Forelimb muscle (tissue), 1 donor: ENCODE measurements at regions not wholly inside any gene's neighbourhood (a gene's known extent, or its start where the extent isn't known, plus 50 kb on each side); places are given as distances from the start of the nearest gene placed in this dataset.

ENCODE experiments used
- DNase-seq: peaks from one replicate; pipeline ENCODE4 v3.0.0-alpha.2; 2013; ENCODE audit warnings: low read depth

DNA sequence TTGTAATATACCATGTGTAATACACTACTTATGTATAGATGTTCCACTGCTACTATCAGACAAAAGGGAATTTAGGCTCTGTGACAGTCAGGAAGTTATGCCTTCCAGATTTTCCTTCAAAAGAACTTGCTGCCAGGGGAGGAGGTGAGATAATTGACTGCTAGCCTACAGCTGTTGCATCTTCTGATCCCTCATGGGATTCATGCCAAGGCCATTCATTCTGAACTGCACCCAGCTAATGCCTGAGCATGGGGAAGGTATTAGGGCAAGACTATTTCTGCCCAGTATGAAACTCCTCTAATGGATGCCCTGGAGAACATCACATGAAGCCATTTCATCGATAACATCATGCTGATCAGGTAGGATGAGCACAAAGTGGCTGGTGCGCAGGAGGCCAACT is 746.5 kb upstream of the ZNF608 start:
- no peak for DNase-seq

DNA sequence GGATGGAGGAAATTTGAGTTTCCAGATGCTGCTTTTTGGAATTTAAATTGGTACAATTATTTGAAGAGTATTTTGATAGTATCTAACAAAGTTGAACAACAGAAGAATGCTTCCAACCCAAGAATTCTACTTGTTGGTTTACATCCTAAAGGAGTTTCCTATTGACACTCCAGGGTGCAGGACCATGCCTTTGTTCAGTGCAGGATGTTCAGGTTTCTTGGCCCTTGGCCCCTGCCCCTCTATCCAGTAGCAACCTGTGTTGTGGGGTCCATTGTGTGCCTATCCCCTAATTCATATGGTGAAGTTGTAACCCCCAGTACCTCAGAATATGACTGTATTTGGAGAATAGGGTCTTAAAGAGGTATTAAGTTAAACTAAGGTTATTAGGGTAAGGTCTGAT is 750.0 kb upstream of the ZNF608 start:
- DNase-seq, result no peak

DNA sequence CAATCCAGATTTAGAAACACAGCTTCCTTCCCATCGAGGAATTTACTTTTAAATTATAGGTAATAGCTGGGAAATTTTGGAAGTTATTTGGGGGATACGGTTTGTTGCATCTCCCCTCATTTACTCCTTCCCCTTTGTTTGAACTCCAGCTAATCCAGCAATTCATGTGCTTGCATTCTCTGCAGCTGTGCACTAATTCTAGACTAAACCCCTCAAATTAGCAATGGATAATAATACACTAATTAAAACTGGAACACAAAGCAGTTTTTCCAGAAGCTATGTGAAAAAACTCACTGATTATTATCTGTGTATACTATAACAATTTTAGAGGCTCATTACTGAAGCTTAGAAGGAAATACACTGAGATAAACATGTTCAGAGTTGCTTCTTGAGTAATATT is 751.2 kb upstream of the ZNF608 start:
- no peak for DNase-seq

DNA sequence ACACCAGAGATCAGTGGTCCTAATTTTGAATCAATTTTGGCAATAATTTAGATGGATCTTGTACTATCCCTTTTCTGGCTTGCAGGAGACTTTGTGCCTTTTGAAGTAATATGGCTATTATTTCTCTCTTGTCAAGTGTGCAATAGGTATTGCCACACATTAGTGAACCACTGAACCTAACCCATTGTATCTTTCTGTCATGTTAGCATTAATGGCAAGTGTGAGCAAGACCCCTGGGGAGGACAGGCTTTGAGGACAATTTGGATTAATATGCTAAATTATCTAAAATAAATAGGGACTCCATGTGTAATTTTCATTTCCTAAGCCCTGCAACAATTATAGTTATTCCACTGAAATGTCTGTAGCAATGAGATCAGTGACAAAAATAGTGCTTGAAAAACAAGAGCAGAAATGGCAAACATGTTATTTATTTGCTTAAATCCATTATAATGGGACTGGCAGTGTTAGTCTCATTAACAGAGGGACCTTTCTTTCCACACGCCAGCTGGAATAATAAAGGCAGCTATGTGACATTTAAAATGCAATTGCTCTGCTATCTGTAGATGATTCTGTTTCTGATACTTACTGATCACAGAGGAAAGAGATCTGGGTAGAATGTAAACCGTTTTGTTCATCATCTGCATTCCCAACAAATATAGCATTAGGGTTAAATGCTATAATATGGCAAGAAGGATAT is 753.3 kb upstream of the ZNF608 start:
- DNase-seq, result no peak

DNA sequence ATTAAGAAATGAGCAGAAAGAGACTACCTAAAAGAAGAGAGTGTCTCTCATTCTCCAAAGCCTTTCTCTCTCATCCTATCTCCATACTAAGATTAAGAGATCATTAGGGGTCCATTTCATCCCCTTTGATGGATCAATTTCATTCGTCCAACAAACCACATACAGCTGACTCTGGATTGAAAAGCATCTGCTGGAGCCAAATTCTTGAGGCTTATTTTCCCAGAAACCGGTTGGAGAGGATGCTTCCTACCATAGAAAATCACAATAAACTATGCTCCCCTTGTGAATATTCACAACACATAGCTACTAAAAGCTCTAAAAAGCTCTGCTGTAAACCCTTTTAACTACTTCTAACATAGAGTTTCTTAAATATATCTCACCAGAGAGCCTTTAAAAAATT is 755.0 kb upstream of the ZNF608 start:
- no peak for DNase-seq

DNA sequence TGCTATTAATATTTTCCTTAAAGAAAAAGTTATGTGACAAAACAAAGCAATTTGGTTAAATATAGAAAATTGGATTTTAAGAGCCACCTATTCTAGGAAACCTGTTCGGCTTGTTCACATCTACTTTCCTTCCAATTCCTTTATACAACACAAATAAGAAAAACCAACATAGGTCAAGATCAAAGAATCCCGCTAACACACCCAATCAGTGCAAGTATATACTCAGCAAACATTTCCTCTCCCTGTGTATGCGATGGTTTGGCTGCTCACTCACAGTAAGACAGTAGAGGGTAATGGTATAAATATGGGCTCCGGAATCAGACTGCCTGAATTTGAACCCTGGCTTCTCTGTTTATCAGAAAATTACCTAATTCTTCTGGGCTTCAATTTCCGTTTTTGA is 757.5 kb upstream of the ZNF608 start:
- no peak for DNase-seq

DNA sequence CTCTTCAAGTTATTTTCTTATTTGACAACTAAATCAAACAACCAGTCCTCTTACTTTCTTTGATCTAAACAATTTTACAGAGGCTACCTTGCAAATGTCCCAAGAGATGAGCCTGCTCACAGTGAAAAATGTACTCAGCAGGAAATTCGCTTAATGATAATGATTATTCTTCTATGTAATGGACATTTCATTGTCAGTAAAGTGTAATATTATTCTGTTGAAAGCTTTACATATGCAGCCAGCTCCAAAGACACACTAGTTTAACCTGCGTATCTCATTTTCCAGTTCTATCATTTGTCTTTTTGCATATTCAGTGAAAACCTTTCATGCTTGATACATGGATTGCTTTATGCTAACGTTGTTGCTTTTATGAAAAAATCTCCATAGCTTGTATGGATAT is 758.7 kb upstream of the ZNF608 start:
- DNase-seq, result no peak

DNA sequence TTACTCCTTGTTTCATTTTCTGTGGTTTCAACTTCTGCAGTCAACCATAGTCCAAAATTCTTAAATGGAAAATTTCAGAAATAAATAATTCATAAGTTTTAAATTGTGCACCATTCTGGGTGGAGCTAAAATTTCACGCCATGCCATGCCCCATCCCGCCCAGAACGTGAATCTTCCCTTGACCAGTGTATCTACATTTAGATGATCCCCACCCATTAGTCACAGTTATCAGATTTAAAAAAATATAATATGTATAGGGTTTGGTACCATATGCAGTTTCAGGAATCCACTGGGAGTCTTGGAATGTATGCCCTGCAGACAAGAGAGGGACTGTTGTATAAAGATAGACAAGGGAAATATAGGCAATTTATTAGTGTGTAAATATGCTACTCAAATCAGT is 759.7 kb upstream of the ZNF608 start:
- no peak for DNase-seq

DNA sequence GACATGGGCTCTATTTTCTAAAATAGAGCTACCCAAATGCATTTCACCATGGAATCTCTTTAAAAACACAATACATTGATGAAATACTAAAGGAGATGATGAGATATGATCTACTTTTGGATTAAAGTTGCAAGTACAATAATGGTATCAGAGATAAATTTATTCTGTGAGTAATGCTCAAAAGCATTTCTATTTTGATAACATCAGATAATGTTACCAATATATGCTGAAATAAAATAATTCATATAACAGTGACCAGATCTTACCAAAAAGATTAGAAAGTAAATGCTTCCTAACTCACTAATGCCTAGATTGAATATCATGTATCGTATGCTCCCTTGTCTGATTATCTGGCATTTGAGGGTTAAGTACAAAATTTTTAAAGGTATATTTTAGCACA is 761.8 kb upstream of the ZNF608 start:
- DNase-seq, result no peak

DNA sequence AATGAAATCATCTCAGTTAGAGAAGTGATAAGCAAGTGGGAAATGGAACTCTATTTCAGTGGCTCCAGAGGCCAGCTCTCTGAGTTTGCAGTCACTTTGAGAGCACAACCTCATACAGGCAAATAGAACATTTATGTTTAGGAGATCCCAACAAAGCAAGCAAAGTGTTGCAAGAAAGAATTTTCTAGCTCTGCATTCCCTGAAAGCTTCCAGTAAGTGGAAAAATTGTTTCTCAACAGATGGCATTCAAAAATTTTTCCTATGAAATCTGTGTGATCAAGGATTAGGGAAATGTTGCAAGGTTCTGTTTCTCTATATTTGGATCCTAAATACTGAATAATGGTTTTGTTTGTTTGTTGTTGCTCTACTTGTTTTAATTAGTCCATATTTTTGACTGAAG is 764.2 kb upstream of the ZNF608 start:
- DNase-seq, result no peak

DNA sequence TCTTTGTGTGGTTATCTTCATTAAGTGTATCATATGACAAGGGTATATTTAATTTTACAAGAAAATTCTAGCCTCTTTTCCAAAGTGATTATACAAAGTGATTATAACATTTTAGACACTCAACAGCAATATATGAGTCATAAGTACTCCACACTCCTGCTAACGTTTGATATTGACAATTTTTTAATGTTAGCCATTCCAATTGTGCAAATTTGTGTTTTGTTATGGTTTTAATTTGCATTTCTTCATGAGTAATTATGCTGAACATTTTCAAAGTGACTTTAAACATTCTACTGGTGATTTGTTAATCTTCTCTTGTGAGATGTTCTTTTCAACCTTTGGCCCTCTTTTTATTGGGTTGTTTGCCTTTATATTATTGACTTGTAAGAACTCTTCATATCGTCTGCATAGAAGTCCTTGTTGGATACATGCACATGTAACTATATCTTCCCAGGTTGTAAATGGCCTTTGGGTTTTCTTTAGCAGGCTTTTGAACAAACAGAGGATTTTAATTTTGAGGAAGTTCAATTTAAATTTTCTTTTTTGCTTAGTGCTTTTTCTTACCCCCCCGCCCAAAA is 771.6 kb upstream of the ZNF608 start:
- no peak for DNase-seq

DNA sequence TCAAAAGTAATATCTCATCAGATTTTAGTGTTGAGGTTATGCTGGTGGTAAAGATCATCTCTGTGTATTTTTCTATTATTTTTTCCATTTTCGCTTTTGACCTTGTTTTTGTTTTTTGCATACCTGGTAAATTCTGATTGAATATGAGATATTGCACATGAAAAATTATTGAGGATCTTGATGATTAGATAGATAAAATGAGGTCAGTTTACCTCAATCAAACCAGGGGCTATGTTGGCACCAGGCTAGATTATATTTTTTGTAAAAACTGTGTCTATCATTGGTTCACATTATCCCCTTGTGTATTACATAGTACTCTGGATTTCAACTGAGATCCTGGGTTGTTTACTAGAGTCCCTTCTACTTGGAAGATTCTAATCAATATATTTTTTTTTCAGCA is 774.9 kb upstream of the ZNF608 start:
- no peak for DNase-seq

DNA sequence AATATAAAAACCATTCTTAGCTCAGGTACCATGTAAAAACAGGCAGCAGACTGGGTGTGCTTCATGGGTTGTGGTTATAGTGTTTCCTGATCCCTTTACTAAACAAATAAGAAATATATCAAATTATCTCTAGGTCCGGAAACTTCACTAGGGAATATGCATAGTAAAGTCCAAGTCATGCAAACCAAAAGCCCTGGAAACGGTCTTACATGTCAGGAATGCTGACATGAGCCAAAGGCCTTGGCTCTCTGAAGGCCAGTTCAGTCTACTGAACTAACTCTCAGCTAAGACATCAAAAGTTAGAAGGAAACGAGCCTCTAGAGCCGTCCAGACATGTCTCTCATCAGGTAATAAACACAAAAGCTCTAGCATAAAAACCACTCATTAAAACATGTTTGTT is 778.9 kb upstream of the ZNF608 start:
- no peak for DNase-seq

DNA sequence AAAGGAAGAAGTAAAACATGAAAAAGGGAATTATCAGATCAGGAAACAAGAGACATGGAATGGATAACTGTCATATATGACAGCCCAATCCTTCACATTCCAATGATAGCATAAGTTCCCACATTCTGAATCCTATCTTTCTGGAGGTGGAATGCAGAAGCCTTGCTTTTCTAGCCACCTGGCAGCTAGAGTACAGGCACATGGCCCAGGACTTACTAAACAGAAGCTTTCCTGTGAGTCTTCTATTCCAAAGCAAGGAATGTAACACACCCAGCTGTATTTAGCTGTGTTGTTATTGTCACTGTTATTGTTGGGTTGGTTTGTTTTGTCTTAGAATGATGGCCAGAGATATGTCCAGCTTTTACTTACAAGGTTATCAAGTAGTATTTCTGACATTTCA is 780.5 kb upstream of the ZNF608 start:
- no peak for DNase-seq

DNA sequence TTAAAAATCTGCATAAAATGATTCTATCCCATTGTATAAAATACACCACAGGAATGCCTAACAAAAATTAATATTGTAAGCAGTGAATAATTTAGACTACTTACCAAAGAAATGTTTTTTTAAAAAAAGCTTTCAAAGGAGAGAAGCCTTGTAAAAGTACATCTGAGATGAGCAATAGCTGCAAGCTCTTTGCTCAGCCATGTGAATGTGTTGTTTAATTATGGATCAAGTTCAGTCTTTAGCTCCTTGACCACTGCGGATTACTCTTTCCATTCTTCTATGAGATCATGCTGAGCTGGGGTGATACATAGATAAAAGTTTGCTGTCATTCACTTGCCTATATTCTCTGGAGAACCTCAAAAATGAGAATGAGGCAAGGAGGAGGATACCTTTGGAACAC is 782.4 kb upstream of the ZNF608 start:
- no peak for DNase-seq

DNA sequence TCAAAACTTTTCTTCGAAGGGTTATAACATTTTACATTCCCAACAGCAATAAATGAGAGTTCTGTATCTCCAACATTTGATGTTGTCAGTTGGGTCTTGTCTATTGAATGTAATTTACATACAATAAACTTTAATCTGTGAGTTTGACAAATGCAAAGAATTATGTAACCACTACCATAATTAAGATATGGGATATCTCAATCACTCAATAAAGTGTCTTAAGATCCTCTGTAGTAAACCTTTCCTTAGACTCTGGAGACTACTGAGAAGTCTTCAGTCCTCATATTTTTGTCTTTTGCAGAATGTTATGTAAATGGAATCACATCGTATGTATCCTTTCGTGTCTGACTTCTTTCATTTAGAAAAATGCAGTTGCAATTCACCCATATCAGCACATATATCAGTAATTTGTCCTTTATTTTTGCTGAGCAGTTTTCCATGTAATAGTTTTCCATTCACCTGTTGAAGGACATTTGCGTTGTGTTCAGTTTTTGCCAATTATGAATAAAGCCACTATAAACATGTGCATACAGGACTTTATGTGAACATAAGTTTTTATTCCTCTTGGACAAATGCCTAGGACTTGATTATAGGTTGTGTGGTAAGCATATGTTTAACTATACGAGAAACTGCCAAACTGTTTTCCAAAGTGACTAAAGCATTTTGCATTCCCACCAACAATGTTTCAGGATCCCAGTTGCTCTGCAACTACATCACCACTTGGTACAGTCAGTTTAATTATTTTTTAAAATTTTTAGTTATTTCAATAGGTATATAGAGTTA is 784.6 kb upstream of the ZNF608 start:
- DNase-seq, result no peak

DNA sequence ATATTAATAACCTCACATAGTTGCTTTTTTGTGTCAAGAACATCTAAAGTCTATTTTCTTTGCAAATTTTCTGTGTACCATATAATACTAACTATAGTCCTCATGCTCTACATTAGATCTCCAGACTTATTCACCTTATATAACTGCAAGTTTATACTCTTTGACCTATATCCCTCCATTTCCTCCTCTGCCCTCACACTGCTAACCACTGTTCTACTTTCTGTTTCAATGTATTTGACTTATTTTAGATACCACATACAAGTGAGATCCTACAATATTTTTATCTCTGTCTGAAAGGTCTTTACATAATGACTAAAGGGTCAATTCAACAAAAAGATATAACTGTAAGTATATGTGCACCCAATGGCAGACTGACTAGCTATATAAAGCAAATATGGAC is 789.7 kb upstream of the ZNF608 start:
- DNase-seq, result no peak

DNA sequence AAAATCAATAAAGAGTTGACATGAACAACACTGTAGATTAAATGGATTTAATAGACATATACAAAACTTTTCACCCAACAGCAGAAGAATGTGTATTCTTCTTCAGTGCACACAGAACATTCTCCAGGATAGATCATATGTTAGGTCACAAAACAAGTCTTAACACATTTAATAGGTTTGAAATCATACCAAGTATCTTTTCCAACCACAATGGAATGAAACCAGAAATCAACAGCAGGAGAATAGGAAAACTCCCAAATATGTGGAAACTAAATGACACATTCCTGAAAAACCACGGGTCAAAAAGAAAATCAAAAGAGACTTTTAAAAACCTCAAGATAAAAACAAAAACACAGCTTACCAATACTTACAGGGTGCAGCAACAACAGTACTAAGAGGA is 790.1 kb upstream of the ZNF608 start:
- DNase-seq, result no peak

DNA sequence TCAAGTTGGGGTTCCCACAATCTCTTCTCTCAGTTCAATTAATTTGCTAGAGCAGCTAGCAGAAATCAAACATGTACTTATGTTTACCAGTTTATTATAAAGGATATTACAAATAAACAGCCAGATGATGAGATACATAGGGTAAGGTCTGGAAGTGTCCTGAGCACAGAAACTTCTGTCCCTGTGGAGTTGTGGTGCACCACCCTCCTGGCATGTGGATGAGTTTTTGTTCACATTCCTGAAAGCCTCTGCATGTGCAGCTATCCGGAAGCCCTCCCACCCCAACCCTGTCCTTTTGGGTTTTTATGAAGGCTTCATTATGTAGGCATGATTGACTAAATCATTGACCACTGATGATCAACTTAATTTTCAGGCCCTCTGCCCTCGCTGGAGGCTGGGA is 791.2 kb upstream of the ZNF608 start:
- DNase-seq, result no peak

DNA sequence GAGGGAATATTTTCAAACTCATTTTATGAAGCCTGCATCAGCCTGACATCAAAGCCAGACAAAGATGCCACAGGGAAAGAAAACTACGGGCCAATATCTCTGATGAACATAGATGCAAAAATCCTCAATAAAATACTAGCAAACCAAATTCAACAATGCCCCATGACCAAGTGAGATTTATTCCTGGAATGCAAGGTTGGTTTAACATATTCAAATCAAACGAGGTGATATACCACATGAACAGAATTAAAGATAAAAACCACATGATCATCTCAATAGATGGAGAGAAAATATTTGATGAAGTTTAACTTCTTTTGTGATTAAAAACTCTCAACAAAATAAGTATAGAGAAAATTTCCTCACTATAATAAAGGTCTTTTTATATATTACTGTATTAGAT is 792.0 kb upstream of the ZNF608 start:
- no peak for DNase-seq

DNA sequence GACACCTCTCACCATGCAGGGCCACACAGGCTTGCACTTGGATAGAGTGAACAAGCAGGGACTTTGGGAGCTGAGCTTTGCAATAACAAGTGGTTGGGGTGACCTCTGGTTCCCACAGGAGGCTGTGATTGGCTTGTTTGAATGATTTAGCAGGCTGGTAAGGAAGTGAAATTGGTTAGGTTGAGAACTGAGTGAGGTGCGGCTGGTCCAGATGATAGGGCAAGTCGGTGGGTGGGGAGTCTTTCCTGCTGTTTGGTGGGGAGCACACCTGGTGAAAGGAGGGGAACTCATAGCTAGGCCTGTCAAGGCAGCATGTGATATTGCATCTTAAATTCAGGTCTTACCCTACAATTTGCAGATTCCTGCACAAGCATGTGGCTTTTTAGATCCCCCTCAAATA is 794.6 kb upstream of the ZNF608 start:
- no peak for DNase-seq

DNA sequence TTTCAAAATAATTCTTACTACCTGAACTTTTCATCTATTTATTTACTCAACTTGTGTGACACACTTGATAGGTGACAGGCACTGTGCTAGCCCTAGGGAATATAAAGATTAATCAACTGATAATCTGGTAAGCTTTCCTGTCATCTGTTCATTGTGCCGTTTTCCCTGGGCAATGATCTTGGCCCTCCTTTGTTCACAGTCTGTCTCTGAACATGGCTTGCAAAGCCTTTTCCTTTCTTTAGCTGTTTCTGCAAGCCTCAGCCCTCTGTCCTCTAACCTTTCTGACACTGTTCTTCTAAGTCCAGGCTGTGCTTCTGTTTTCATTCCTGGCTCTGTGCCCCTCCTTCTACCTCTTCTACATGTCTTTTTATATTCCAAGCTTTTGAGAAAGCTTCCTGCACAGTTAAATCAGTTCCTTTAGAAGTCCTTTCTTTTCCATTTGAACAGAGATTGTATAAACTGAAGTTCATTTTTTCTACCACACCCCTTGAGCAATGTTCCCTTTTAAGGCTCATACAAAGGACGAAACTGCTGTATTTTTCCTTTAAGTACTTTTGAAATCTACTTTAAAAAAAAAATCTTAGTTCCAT is 803.0 kb upstream of the ZNF608 start:
- DNase-seq, result no peak

DNA sequence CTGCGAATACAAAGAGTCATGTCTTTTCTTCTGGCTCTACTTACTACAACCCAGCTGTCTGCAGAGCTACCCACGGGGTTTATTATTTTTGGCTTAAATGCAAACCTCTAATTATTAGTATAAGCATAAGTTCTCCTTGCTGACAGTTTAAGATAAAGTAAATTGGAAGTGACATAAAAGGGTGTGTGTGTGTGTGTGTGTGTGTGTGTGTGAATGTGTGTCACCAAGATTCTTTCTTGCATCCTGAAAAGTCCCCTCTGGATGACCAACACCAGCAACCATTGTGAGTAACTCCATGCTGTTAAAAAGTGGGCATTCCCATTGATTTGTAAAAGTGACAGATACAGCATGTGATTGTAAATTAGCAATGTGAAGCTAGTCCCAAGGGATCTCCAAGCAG is 803.8 kb upstream of the ZNF608 start:
- no peak for DNase-seq
